A549 (cell line): ENCODE measurements at regions not wholly inside any gene's neighbourhood (a gene's known extent, or its start where the extent isn't known, plus 50 kb on each side); places are given as distances from the start of the nearest gene placed in this dataset.

Experiments used
- BHLHE40 ChIP-seq: IDR thresholded peaks from 2 replicates; pipeline ENCODE4 v1.6.1; 2012; ENCODE audit warnings: low read depth, low read length, inconsistent platforms
- CEBPB ChIP-seq, 2 experiments: fragments of >200 bp in 1 of 2; sonication (Bioruptor Twin) in 1 of 2; formaldehyde crosslinking in 1 of 2; IDR thresholded peaks; 2 replicates each; pipeline ENCODE4 v1.6.1; 2012 to 2016
- CTCF ChIP-seq: fragments of >200 bp; sonication (Bioruptor Twin); formaldehyde crosslinking; IDR thresholded peaks from 3 replicates; pipeline ENCODE4 v1.5.1; 2016
- EP300 ChIP-seq, 2 experiments: fragments of >200 bp; sonication (Bioruptor Twin); formaldehyde crosslinking; IDR thresholded peaks; 2 replicates in 1 of 2; 3 replicates in 1 of 2; pipeline ENCODE4 v1.6.1; 2016 to 2017
- ESRRA ChIP-seq: fragments of 150-350 bp; IDR thresholded peaks from 2 replicates; pipeline ENCODE4 v1.6.1; 2014; ENCODE audit warnings: mild to moderate bottlenecking, low read length, borderline replicate concordance
- HOXB13 ChIP-seq: fragments of 250-450 bp; sonication (Bioruptor Pico); IDR thresholded peaks from 2 replicates; pipeline ENCODE4 v1.5.0; 2020; ENCODE audit warnings: low read depth, mild to moderate bottlenecking, moderate library complexity
- MYC ChIP-seq: IDR thresholded peaks from 2 replicates; pipeline ENCODE4 v1.6.1; 2012; ENCODE audit warnings: mild to moderate bottlenecking, inconsistent platforms, low read length, improper control_type of control experiment, borderline replicate concordance
- NR3C1 ChIP-seq: fragments of >200 bp; sonication (Bioruptor Twin); formaldehyde crosslinking; IDR thresholded peaks from 3 replicates; pipeline ENCODE4 v1.6.1; 2017
- PBX3 ChIP-seq: IDR thresholded peaks from 2 replicates; pipeline ENCODE4 v1.6.1; 2012
- PHF8 ChIP-seq: fragments of 200-600 bp; sonication (generic); IDR thresholded peaks from 2 replicates; pipeline ENCODE4 v1.6.1; 2016; ENCODE audit warnings: low read depth, mild to moderate bottlenecking, antibody characterized with exemption, moderate library complexity, borderline replicate concordance
- POLR2A ChIP-seq: IDR thresholded peaks from 2 replicates; pipeline ENCODE4 v1.6.1; 2012; ENCODE audit warnings: mild to moderate bottlenecking, low read length
- RAD21 ChIP-seq, 2 experiments: fragments of >200 bp in 1 of 2; sonication (Bioruptor Twin) in 1 of 2; formaldehyde crosslinking in 1 of 2; IDR thresholded peaks in 1 of 2; conservative IDR thresholded peaks in 1 of 2; 2 replicates in 1 of 2; 3 replicates in 1 of 2; pipeline ENCODE4 v1.6.1; 2012 to 2018; ENCODE audit warnings: inconsistent platforms in 1 of 2
- RCOR1 ChIP-seq: fragments of 150-350 bp; IDR thresholded peaks from 2 replicates; pipeline ENCODE4 v1.6.1; 2014; ENCODE audit warnings: antibody characterized with exemption, low read length, low read depth
- TF ChIP-seq, protein P1 (sequence below): fragments of 200-600 bp; sonication (generic); IDR thresholded peaks from 2 replicates; pipeline ENCODE4 v1.6.1; 2016; ENCODE audit warnings: antibody characterized with exemption, mild to moderate bottlenecking, moderate library complexity

- no peak for TF ChIP-seq CTCF
- no peak for TF ChIP-seq HOXB13
- TF ChIP-seq EP300 (IDR thresholded peaks at IDR 0.05): no peak
- TF ChIP-seq POLR2A: no peak
- no peak for TF ChIP-seq CEBPB (IDR thresholded peaks at IDR 0.05)
- no peak for TF ChIP-seq RCOR1
- no peak for TF ChIP-seq PHF8
- TF ChIP-seq MYC: no peak
- TF ChIP-seq ESRRA: no peak
- no peak for TF ChIP-seq RAD21 (conservative IDR thresholded peaks at IDR 0.05 in 1 of 2, IDR thresholded peaks at IDR 0.05 in 1 of 2)
- TF ChIP-seq, protein P1, sequence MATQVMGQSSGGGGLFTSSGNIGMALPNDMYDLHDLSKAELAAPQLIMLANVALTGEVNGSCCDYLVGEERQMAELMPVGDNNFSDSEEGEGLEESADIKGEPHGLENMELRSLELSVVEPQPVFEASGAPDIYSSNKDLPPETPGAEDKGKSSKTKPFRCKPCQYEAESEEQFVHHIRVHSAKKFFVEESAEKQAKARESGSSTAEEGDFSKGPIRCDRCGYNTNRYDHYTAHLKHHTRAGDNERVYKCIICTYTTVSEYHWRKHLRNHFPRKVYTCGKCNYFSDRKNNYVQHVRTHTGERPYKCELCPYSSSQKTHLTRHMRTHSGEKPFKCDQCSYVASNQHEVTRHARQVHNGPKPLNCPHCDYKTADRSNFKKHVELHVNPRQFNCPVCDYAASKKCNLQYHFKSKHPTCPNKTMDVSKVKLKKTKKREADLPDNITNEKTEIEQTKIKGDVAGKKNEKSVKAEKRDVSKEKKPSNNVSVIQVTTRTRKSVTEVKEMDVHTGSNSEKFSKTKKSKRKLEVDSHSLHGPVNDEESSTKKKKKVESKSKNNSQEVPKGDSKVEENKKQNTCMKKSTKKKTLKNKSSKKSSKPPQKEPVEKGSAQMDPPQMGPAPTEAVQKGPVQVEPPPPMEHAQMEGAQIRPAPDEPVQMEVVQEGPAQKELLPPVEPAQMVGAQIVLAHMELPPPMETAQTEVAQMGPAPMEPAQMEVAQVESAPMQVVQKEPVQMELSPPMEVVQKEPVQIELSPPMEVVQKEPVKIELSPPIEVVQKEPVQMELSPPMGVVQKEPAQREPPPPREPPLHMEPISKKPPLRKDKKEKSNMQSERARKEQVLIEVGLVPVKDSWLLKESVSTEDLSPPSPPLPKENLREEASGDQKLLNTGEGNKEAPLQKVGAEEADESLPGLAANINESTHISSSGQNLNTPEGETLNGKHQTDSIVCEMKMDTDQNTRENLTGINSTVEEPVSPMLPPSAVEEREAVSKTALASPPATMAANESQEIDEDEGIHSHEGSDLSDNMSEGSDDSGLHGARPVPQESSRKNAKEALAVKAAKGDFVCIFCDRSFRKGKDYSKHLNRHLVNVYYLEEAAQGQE: no peak
- no peak for TF ChIP-seq NR3C1
- TF ChIP-seq PBX3: no peak
- no peak for TF ChIP-seq BHLHE40
Measured at GRCh38 chr4:108272561-108272960, 103.8 kb upstream of the LEF1 start.
